Prostate gland (tissue), 2 donors: ENCODE measurements at regions not wholly inside any gene's neighbourhood (a gene's known extent, or its start where the extent isn't known, plus 50 kb on each side); places are given as distances from the start of the nearest gene placed in this dataset.

Experiments used
- CTCF ChIP-seq, 4 experiments: fragments of 200-600 bp in 2 of 4; fragments of 450-650 bp in 2 of 4; sonication (generic) in 2 of 4; IDR thresholded peaks; 1 replicate in 3 of 4; 2 replicates in 1 of 4; pipeline ENCODE4 v1.5.1; 2016 to 2019; ENCODE audit warnings: antibody characterized with exemption in 4 of 4, mild to moderate bottlenecking in 2 of 4, moderate library complexity in 2 of 4
- POLR2A ChIP-seq: fragments of 450-650 bp; IDR thresholded peaks from one replicate; pipeline ENCODE4 v1.6.1; 2016; ENCODE audit warnings: antibody characterized with exemption, mild to moderate bottlenecking
- POLR2AphosphoS5 ChIP-seq: sonication (generic); formaldehyde crosslinking; IDR thresholded peaks from one replicate; pipeline ENCODE4 v1.6.1; 2017; ENCODE audit warnings: antibody characterized with exemption

GRCh38 chr5:148716716-148717115, 62.4 kb upstream of the HTR4 start:
- no peak for TF ChIP-seq CTCF (IDR thresholded peaks at IDR 0.05)
- no peak for TF ChIP-seq POLR2AphosphoS5
- no peak for TF ChIP-seq POLR2A
